ENCODE measurements at regions not wholly inside any gene's neighbourhood (a gene's known extent, or its start where the extent isn't known, plus 50 kb on each side); places are given as distances from the start of the nearest gene placed in this dataset.
A peak's percentile ranks its signal among the peaks of the same experiment; 100 is the strongest.

DNA sequence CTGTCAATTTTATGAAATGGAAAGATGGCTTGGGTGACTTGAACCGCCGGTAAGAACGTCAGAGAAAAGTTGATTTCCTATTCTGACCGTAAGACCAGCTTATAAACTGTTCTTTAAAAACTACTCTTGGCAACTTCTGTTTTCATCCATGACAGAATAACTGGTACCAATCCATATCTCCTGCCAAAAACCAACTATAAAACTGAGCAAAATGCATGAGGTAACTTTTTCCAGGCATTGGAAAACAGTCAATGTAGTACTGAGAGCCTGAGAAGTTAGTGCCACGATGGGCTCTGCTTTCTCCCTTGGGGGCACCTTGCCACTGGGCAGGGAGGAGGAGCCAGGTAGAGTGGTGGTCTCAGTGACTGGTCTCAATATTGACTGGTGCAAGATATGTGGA lies 615.2 kb upstream of the TBL1XR1 start:
- H3K27ac ChIP-seq, result no peak overlapping the region
- no peaks in the 10 kb centered on the region for H3K9me3 ChIP-seq
- no peaks in the 10 kb centered on the region for H3K27me3 ChIP-seq
- no peaks in the 10 kb centered on the region for H3K36me3 ChIP-seq (ENCODE audit: low read depth, missing control alignments)
- DNase-seq, result no peak
- no peak overlapping the region for H3K4me3 ChIP-seq
- H3K4me1 ChIP-seq, result no peaks in the 10 kb centered on the region
- intact Hi-C loops (cut with DNase I; ENCODE audit: low total_unique reads), result no loop called here
- 84 to 92% methylated on average over 5 of the region's 5 CpGs for WGBS, 2 donors
- no peak for TF ChIP-seq CTCF (IDR thresholded peaks at IDR 0.05)
- no peak for TF ChIP-seq POLR2A (IDR thresholded peaks at IDR 0.05)

GRCh38 chr3:177813322-177813721 lies 616.0 kb upstream of the TBL1XR1 start:
- WGBS, 2 donors, result 50 to 58% methylated on average over 3 of the region's 3 CpGs
- Histone ChIP-seq H3K9me3 (no peaks in the 10 kb centered on the region), H3K36me3 (ENCODE audit: low read depth, missing control alignments) (no peaks in the 10 kb centered on the region), H3K4me3 (no peak overlapping the region), H3K27me3 (no peaks in the 10 kb centered on the region), H3K4me1 (no peaks in the 10 kb centered on the region), H3K27ac (no peak overlapping the region)
- peak; percentile 37 for DNase-seq
- TF ChIP-seq POLR2A (IDR thresholded peaks at IDR 0.05), result no peak
- TF ChIP-seq CTCF (IDR thresholded peaks at IDR 0.05), result no peak
- intact Hi-C loops (cut with DNase I; ENCODE audit: low total_unique reads), result no loop called here

DNA sequence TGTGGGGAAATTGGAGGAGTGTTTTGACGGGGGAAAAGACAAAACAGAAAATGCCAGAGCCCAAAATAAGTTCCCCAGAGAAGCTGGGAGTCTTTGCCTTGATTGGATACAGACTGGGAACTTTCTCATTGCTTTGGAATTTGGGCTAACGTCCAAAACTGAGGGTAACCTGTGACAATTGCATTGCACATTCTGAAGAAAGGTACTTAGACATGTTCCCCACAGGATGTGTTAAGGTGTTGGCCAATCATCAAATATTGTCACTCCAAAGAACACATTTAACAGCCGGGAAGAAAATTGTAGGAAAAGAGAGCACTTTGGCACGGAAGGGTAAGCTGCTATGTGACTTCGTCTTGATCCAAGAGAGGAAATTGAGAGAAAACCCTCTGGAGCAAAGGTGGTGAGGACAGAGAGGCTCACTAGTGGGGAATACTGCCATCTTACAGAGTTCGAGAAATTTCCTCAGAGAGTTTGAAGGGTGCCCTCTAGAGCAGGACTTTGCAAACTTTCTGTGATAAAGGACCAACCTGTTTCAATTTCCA lies 619.5 kb upstream of the TBL1XR1 start:
- no peak for DNase-seq
- H3K27ac ChIP-seq, result no peak overlapping the region

DNA sequence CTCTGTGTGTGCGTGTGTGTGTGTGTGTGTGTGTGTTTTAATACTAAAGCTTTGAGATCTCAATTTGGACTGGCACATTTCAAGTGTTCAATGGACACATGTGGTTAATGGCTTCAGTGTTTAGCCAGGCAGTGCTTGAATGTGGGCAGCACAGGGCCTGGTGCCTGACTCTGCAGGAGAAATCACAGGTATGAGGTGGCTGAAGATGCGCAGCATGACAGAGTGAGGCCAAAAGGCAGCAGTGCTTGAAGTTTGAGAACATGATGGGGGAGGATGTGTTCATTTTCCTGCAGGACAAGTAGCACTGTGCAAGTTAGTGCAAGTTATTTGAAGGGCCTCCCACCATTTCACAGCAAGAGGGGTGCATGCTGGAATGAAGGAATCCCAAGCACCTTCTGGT lies 620.5 kb upstream of the TBL1XR1 start:
- H3K27ac ChIP-seq, result no peak overlapping the region
- no peaks in the 10 kb centered on the region for H3K27me3 ChIP-seq
- intact Hi-C loops (cut with DNase I; ENCODE audit: low total_unique reads), result no loop called here
- no peak overlapping the region for H3K4me3 ChIP-seq
- WGBS, 2 donors, result 18 to 64% methylated on average over 2 of the region's 2 CpGs
- no peaks in the 10 kb centered on the region for H3K36me3 ChIP-seq (ENCODE audit: low read depth, missing control alignments)
- no peaks in the 10 kb centered on the region for H3K4me1 ChIP-seq
- no peak for TF ChIP-seq CTCF (IDR thresholded peaks at IDR 0.05)
- no peak for TF ChIP-seq POLR2A (IDR thresholded peaks at IDR 0.05)
- DNase-seq, result no peak
- no peaks in the 10 kb centered on the region for H3K9me3 ChIP-seq

More for the DNA sequence above, 619.5 kb upstream of the TBL1XR1 start:
- 56 to 68% methylated on average over 6 of the region's 6 CpGs for WGBS, 2 donors
- H3K4me1 ChIP-seq, result no peaks in the 10 kb centered on the region
- TF ChIP-seq POLR2A (IDR thresholded peaks at IDR 0.05) (no peak), CTCF (IDR thresholded peaks at IDR 0.05) (no peak)
- H3K36me3 ChIP-seq (ENCODE audit: low read depth, missing control alignments), result no peaks in the 10 kb centered on the region
- no peaks in the 10 kb centered on the region for H3K27me3 ChIP-seq
- no peaks in the 10 kb centered on the region for H3K9me3 ChIP-seq
- H3K4me3 ChIP-seq, result no peak overlapping the region
- intact Hi-C loops (cut with DNase I; ENCODE audit: low total_unique reads), result no loop called here

GRCh38 chr3:177818712-177819240 lies 621.5 kb upstream of the TBL1XR1 start:
- H3K27ac ChIP-seq, result no peak overlapping the region
- 93 to 99% methylated on average over 2 of the region's 2 CpGs for WGBS, 2 donors
- H3K36me3 ChIP-seq (ENCODE audit: low read depth, missing control alignments), result no peaks in the 10 kb centered on the region
- no peak overlapping the region for H3K4me3 ChIP-seq
- H3K9me3 ChIP-seq, result no peaks in the 10 kb centered on the region
- no peaks in the 10 kb centered on the region for H3K4me1 ChIP-seq
- intact Hi-C loops (cut with DNase I; ENCODE audit: low total_unique reads), result no loop called here
- TF ChIP-seq POLR2A (IDR thresholded peaks at IDR 0.05) (no peak), CTCF (IDR thresholded peaks at IDR 0.05) (no peak)
- no peaks in the 10 kb centered on the region for H3K27me3 ChIP-seq
- DNase-seq, result no peak

Data from testis (tissue), 2 donors.